NOMO-1 treated with dmso at 0.1 percent for 144 hours (cell line): ENCODE measurements at regions not wholly inside any gene's neighbourhood (a gene's known extent, or its start where the extent isn't known, plus 50 kb on each side); places are given as distances from the start of the nearest gene placed in this dataset.
A peak's percentile ranks its signal among the peaks of the same experiment; 100 is the strongest.
"Not testable (repeated sequence)": the region's sequence is repeated elsewhere in the genome, so short reads cannot be mapped to it uniquely, and the experiment has no call there.

Experiments used
- DNase-seq: peaks from one replicate; lab custom pipeline; 2025; ENCODE audit not compliant: unreplicated experiment; lab: John Stamatoyannopoulos, UW

DNA sequence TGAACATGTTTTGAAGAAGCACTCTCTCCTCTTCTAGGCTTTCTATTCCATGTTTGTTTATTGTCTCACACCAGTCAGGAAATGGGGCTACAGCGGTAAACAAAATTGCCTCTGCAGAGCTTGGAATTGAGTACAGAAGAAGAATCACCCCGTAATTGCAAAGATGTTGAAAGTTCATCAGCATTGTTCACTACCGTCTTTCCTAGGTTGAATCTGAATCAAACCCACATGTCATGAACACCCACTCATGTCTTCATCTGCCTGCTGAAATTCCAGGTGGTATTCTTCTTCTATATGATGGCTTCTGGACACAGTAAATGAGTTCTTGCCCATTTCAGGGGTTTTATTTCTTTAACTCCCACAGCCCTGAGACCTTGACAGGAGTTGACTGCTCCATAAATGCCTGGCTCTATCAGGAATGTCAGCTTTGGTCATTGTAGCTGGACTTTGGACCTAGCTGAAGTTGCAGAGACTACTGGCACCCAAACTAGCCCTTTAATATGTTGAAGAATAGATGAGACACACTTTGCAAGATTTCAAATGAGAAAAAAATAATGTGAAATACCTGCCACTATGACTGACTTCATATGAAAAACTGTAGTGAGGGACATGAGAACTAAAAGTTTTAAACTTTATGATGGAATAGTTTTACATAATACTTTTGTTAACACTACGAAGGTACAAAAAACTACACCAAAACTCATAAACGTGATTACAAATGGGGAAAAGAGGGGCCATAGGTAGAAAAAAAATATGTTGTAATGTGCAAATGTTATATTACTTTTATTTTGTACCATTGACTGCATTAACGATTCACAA lies 1235.3 kb upstream of the ZEB2 start:
- no peak for DNase-seq

DNA sequence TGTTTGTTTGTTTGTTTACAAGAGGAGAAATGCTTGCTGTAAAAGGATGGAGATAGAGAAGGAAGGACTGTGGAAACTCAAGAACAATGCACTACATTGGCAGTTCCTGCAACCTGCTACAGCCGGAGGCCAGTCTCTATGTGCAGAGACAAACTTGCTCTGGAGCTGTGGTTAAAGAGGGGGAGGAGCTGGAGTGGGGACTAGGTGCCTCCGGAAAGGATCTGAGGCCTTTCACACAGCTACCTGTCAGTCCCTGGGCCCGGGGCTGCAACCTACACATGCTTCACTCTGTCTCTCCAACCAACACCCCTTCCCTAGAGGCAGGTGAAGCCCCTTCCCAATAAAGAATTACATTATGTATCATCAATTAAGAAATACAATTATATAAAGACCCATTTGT lies 1234.0 kb upstream of the ZEB2 start:
- no peak for DNase-seq

DNA sequence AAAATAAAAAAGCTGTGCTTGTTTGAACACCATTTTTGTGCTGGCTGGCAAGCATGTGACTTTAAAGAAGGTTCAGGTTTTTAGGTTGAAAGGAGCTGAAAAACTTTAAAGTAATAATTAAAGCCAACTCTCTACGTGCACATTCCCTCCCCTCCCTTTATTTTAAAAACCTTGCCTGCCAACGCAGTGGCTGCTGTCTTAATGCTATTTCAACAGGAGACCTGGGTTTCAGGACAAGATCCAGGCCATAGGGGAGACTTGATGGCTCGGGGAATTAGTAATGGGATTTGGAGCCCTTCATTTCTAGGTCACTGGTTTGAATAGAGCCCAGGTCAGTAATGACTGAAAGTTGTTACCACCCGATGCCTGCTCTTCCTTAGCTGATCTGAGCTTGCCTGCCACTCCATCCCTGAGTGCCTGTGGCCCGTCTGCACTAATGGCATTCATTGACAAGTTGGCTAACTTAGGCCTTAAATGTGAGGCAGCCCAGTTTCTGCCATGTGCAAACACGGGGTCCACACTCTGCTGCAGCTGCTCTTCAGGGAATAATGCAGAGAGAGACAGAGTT lies 1233.2 kb upstream of the ZEB2 start:
- DNase-seq: no peak

DNA sequence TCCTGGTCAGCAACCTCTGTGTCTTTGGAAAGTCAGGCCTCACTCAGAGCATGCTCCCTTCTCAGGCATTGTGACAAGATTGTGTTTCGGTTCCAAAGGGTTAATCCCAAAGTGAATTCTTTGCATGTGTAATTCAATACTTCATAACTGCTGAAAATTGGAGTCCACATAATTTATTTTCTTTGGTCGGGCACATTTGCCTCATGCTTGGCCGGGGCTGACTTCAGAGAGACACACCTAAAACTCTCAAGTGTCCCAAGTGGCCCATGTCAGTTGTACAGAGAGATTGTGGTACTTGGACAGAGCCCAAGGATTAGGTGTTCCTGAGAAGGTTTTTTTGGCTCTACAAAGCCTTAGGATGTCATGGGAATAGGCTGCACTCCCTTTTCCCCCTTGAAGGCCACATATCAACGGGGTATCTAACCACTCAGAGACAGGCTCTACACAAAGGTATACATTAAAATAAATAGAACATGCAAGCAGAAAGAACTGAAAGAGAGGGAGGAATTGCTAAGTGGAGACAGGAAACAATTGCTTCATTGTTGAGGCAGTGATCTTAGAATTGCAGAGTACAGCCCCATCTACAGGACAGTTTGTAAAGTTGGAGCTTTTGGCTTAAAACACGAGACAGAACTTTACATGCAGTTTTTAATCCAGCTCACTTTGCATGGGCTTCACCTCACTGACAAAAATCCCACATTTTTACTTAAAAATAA lies 1232.3 kb upstream of the ZEB2 start:
- peak; percentile 62 for DNase-seq

DNA sequence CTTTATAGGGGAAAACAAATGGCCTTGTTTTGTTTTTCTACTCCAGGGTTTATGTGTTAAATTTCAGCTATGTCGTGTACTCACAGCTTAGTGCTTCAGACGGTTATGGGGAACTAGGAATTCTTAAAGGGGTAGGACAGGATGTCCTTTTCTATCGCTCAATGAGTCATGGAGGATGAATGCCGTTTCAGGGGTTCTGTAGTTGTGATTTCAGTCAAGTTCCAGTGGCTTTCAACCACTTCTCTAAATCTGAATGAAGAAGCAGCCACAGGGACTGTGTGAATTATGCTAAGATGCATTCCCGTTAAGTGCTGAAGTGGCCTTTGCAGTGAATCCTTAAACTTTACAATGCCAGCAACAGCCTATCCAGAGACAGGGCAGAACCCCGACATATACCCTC lies 1231.7 kb upstream of the ZEB2 start:
- DNase-seq: peak; percentile 83

DNA sequence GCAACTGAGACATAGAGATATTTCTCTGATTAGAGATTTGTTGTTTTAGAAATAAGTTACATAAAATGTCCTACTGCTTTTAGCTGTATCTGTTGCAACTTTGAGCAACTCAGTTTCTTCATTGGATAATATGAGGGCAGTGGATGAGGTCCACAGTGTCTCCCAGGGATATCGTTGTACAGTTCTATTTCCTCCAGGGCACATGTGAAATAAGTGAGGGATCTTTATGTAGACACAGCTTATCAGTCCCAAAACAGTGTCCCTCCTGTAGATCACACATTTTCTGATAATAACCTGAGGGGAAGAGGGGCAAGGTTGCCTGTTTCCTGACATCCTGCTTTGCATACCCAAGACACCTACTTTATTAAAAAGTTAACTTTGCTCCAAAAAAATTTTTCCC lies 1231.2 kb upstream of the ZEB2 start:
- DNase-seq: no peak

DNA sequence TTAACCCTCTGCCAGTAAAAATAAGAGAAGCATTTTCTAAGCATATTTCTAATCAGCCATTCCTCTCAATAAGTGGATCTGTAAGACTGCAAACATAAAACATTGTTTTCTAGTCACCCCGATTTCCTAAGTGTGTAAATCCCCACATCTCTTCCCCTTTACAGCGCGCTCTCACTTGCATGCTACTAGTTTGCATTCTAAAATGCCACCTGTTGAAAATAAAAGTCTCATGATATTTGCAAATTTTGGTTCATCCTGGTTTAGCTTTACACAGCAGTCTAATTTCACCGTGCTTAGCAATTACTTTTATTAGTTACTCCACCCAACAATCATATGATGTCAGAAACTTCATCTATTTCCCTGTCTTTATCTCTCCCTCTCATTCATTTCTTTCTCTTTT lies 1230.7 kb upstream of the ZEB2 start:
- DNase-seq: no peak

DNA sequence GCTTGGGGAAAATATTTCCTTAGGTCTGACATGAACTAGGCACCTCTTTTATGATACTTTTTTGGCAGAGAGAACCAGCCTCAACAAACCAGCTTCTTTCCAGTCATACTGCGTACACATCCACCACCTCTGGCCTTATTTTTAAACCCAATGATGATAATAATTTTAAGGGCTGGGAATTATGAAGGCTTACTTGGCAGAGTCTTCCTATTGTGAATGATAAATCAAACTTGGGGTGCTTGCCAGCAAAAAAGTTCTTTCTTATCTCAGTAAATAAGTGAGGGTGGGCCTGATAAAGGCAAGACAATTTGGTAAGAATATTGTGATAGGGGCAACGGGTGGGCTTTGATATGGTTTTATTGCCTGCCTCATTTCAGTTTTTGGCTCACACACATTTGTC lies 1230.2 kb upstream of the ZEB2 start:
- DNase-seq: no peak

DNA sequence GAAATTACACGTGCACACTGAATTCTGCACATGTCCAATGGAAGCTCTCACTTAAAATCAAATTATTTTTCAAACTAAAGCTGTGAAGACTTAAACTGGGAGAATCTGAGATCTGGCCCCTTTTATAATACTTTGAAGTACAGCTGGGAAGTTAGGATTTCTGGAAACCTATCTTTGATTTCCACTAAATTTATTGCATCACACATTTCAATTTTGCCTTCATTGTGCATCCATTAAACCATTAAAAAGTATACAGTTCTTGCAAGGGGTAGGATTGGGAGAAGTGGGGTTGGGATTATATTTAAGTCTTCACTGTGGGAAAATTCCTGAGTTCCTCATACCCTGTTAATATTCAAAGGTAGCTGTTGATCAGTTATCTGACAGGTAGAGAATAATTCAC lies 1229.6 kb upstream of the ZEB2 start:
- DNase-seq: no peak

DNA sequence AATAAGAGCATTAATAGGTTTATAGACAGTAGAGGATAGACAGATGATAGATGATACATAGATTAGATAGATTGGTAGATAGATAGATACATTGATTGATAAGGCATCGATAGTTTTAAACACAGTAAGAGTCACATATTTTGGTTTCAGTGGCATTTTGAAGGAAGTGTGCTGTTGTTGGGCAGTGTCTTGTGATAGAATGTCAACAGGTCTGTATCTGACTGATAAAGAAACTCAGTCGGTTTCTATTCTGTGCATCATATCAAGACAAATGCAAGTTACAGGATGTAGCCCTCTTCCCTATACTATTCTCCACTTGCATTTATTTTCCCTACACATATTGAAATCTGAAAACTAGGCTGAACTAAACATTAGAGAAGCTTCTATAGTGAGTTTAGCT lies 1229.0 kb upstream of the ZEB2 start:
- no peak for DNase-seq

DNA sequence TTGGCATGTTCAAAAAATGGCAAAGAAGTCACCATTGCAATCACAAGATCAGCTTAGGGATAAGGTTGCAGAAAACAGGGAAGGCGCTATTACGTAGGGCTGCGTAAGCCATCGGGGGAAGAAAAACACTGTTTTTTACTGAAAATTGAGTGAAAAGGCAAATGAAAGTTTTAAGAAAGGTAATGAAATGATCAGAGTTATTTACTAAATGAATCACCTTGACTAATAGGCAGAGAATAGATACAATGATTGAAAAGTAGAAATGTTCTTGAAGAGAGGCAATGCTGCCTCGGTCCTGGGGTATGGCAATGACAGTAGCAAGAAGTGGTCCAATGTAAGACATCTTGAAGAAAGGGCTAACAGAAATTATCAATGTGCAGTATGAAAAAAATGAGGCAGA lies 1227.8 kb upstream of the ZEB2 start:
- DNase-seq: no peak

DNA sequence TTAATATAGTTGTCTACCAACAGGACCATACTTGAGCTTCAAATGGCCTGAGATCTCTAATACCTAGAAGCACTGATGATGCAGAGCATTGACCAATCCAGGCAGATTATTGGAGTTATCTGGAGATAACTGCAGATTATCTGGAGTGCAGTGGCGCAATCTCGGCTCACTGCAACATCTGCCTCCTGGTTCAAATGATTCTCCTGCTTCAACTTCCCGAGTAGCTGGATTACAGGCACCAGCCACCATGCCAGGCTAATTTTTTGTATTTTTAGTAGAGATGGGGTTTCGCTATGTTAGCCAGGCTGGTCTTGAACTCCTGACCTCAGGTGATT lies 1225.4 kb upstream of the ZEB2 start:
- not testable (repeated sequence) for DNase-seq

DNA sequence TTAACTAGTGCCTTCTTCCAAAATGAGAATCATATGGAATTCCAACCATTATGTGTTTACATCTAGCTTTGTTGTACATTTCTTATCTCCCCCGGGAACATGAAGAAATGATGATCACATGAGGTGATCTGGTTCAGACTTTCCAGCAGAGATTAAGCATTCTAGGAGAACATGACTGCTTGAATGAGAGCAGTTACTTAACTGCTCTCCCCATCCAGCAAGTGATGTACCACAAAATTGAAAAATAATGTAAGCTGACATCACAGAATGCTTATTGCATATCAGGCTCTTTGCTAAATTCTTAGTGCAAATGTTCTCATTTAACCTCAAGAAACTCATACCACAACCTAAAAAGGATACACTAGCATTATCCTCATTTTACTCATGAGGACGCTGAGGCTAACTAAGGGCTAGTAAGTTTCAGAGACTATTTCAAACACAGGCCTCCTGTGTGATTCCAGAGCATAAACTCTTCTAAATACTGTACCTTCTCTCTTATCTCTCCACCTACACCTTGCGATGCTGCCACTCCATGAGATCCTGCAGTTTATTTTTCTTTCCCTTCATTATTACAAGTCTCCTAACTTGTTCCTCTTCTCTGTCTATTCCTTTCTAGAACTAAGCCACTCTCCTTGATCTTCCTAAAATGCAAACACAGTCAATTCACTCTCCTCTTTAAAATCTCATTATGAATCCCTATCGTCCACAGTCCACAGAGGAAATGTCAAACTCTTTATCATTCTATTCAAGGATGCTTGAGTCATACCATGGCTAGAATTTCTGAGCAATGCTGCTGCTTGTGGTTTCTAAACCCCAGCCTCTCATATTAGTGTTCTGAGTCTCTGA lies 1224.8 kb upstream of the ZEB2 start:
- DNase-seq: no peak

DNA sequence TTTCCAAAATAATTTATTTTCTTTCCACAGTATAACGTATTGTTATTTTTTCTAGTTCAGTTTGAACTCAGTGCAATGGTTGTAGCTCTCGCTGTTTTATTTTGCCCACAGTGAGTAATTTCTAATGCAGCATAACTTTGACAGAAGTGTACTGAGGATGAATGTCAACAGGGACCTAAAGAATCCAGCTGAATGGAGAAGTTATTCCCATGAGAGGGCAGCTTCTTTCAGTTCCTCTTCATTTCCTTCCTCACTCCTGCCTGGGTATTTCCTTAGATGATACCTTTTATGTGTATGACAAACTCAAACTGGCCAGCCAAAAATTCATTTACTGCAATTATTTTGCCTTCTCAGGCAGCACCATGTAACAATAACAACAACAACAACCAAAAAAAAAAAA lies 1223.1 kb upstream of the ZEB2 start:
- DNase-seq: peak; percentile 17

DNA sequence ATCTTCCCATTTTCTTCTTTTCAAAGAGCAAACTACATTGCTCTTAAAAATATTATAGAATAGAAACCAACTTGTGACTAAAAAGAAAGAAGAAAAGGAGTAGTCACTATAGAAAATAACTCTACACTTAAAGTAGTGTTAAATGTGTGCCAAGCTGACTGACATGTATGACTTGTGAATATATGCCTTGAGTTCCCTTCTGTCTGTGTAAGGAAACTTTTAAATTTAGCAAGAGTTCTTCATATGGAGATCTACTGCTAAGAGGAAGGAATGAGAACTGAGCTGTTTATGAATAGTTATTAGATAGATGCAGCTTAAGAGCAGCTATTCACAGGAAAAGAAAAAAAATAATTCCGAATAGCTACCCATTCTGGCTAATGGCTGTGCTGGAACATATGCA lies 1221.7 kb upstream of the ZEB2 start:
- no peak for DNase-seq

DNA sequence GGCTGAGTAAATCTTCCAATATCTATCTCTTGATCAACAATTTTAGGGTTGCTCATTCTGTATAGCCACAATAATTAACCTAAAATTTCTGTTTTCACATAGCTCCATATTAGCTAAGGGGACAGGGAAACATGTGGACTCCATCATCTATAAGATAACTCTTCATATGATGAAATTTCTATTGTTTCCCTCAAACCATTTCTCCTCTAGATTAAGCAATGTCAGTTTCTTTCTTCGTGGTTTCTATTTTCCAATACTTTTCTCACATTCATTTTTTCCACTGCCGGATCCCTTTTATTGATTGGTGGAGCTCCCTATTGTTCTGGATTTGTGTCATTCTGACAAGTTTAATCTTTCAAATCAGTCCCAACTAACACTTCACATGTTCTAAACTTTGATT lies 1221.3 kb upstream of the ZEB2 start:
- no peak for DNase-seq

DNA sequence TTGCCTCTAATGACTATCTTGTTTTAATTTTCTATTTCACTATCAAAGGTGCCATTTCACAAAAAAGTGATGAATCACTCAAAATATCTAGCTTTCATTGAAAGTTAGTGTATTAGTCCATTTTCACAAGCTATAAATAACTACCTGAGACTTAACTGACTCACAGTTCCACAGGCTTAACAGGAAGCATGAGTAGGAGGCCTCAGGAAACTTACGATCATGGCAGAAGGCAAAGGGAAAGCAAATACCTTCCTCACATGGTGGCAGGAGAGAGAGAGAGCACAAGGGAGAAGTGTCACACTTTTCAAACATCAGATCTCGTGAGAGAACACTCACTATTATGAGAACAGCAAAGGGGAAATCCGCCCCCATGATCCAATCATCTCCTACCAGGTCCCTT lies 1220.4 kb upstream of the ZEB2 start:
- DNase-seq: no peak

DNA sequence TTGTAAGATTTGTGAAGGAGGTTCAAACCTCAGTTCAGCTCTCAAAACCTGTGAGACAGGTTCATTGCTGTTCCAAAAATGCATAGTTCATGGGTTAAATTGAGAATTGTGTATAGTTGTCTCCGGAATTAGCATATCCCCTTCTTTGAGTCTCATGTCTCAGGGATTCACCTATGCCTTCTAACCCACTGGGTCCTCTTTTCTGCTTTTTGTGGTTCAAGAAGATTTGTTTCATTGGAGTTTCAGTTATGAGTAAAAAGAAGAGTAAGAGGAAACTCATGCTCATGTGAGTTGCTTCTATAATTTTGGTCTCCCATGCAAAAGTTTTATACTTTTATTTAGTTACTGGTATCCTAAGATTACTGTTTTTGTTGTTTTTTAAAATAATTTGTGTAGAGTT lies 1219.8 kb upstream of the ZEB2 start:
- DNase-seq: no peak

DNA sequence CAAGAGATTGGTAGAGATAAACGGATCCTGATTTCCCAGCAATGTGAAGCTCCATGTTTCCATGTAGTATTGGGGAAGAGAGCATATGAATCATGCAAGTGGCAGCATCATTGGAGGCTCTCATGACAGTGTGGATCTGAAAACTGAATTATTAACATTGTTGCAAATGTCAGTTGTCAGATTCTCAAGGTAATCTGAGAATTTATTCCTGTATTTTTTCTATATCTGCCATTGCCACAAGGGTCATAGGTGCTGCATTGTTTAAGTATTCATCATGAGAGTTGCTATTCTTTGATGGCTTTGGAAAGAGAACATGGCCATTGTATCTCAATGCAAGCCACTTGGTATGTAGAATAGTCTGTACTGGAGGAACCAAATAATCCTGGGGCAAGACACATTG lies 1217.0 kb upstream of the ZEB2 start:
- no peak for DNase-seq

DNA sequence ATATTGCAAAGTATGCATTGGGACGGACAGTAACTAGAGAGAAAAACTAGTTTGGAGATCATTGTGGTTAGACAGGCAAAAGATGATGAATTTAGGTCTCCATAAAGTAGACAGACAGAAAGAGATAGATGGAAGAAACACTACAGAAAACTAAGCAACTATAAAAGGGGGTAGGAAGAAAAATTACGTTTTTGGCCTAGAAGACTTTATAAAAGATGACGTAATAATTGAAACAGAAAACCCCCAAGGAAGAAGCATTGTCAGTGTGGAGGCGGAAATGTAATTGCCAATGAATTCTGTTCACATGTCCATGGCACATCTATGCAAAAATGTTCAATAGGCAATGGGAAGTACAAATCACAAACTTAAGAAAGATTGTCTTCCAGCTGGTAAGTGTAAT lies 1211.5 kb upstream of the ZEB2 start:
- no peak for DNase-seq

DNA sequence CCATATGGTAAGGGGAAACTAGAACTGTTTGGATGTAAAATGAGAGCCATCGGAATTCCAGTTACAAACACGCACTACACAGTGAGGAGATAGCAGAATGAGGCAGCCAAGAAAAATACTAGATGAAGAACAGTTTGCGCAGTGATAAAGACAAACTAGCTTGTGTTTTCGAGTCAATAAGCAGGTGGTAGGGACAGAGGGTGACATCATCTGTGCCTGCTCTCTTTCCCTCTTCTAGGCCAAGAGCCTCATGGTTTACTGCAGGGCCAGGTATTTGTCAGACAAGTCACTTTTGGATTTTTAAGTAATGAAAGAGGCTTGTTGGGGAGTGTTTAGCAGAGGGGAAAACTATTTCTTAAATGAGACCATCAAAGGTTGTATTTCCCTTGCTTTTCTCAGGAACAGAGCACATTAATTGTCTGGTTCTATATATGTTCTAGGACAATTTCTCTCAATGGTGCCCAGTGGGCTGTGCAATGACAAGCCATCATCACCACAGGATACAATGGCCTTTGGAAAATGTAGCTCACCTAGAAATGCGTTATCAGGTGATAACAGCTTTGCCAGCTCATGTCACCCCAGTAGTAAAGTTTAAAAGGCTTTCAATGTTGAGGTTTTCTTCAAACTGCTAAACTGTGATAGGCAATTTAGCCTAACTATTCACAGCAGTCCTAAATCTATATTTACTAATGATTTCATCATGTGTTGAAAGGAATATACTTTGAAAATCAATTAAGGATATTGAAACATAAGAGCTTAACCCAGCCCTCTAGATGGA lies 1210.3 kb upstream of the ZEB2 start:
- no peak for DNase-seq
